SK-N-SH (cell line): ENCODE measurements at regions not wholly inside any gene's neighbourhood (a gene's known extent, or its start where the extent isn't known, plus 50 kb on each side); places are given as distances from the start of the nearest gene placed in this dataset.

ENCODE experiments used
- CTCF ChIA-PET: fragments of 300-600, 350-600 bp; formaldehyde crosslinking; extraction: SDS; loops from one replicate; lab custom pipeline; 2021; lab: Yijun Ruan, JAX
- POLR2A ChIA-PET: fragments of 350-600 bp; sonication (Branson Sonifier 250); formaldehyde crosslinking; extraction: SDS; loops from one replicate; lab custom pipeline; 2020; ENCODE audit warnings: antibody characterized with exemption, inconsistent platforms; lab: Yijun Ruan, JAX
- DNase-seq: peaks from one replicate; pipeline ENCODE4 v3.0.0; 2012
- H2AFZ ChIP-seq: fragments of 200-600 bp; sonication (generic); 2 replicates; pipeline ENCODE4 v1.8.1; 2016; ENCODE audit warnings: antibody characterized with exemption, mild to moderate bottlenecking, low read depth
- H3F3A ChIP-seq: fragments of 200-600 bp; sonication (generic); replicated peaks from 2 replicates; pipeline ENCODE3; 2016; ENCODE audit warnings: antibody characterized with exemption, mild to moderate bottlenecking; ENCODE audit not compliant: insufficient read depth
- H3K27ac ChIP-seq, 2 experiments: fragments of 200-500 bp in 1 of 2; fragments of 200-600 bp in 1 of 2; sonication (Bioruptor generic) in 1 of 2; sonication (generic), shearing (Covaris generic) in 1 of 2; 2 replicates each; pipeline versions ENCODE4 v1.5.1 to v1.6.1; 2014 to 2016; ENCODE audit warnings: low read depth in 2 of 2, inconsistent platforms in 1 of 2, low read length in 1 of 2, mild to moderate bottlenecking in 1 of 2, mixed read lengths in 1 of 2
- H3K27me3 ChIP-seq: fragments of 200-600 bp; sonication (generic), shearing (Covaris generic); 2 replicates; pipeline ENCODE4 v1.6.1; 2016; ENCODE audit warnings: mixed run types; ENCODE audit not compliant: insufficient read depth
- H3K36me3 ChIP-seq, 2 experiments: fragments of 200-500 bp in 1 of 2; fragments of 200-600 bp in 1 of 2; sonication (Bioruptor generic) in 1 of 2; sonication (generic) in 1 of 2; replicated peaks in 1 of 2; 2 replicates each; pipeline versions ENCODE3 to v1.5.1; 2014 to 2016; ENCODE audit warnings: low read length in 1 of 2, mild to moderate bottlenecking in 1 of 2; ENCODE audit not compliant: insufficient read depth in 2 of 2, control insufficient read depth in 1 of 2
- H3K4me1 ChIP-seq, 2 experiments: fragments of 200-500 bp in 1 of 2; fragments of 200-600 bp in 1 of 2; sonication (Bioruptor generic) in 1 of 2; sonication (generic), shearing (Covaris generic) in 1 of 2; 2 replicates each; pipeline versions ENCODE4 v1.5.1 to v1.6.1; 2014 to 2016; ENCODE audit warnings: low read depth in 1 of 2, low read length in 1 of 2, mixed run types in 1 of 2; ENCODE audit not compliant: insufficient read depth in 2 of 2, control insufficient read depth in 1 of 2
- H3K4me2 ChIP-seq: fragments of 200-600 bp; sonication (generic), shearing (Covaris generic); 2 replicates; pipeline ENCODE4 v1.6.1; 2017; ENCODE audit warnings: mixed run types
- H3K4me3 ChIP-seq, 2 experiments: fragments of 200-500 bp in 1 of 2; fragments of 200-600 bp in 1 of 2; sonication (Bioruptor generic) in 1 of 2; sonication (generic), shearing (Covaris generic) in 1 of 2; 2 replicates each; pipeline versions ENCODE4 v1.5.1 to v1.8.1; 2014 to 2016; ENCODE audit warnings: low read depth in 2 of 2, inconsistent platforms in 1 of 2, low read length in 1 of 2, mild to moderate bottlenecking in 1 of 2, mixed read lengths in 1 of 2, moderate library complexity in 1 of 2
- H3K79me2 ChIP-seq: fragments of 200-600 bp; sonication (generic); 2 replicates; pipeline ENCODE4 v1.8.1; 2017; ENCODE audit warnings: mild to moderate bottlenecking; ENCODE audit not compliant: insufficient read depth
- H3K9ac ChIP-seq: fragments of 200-600 bp; sonication (generic); 2 replicates; pipeline ENCODE4 v1.6.1; 2017; ENCODE audit warnings: mixed run types
- H3K9me2 ChIP-seq: fragments of 200-600 bp; sonication (generic); 2 replicates; pipeline ENCODE4 v1.6.1; 2017; ENCODE audit warnings: mixed run types
- H3K9me3 ChIP-seq: fragments of 200-600 bp; sonication (generic); 2 replicates; pipeline ENCODE4 v1.6.1; 2017; ENCODE audit warnings: mixed run types, mild to moderate bottlenecking, moderate library complexity
- H4K20me1 ChIP-seq: fragments of 200-600 bp; sonication (generic); 2 replicates; pipeline ENCODE4 v1.6.1; 2017; ENCODE audit warnings: mild to moderate bottlenecking, mixed run types; ENCODE audit not compliant: insufficient read depth
- ELF1 ChIP-seq: IDR thresholded peaks from 2 replicates; pipeline ENCODE4 v1.4.0; 2012
- EP300 ChIP-seq, 2 experiments: IDR thresholded peaks; 2 replicates each; pipeline versions ENCODE4 v1.4.0 to v1.6.1; 2012; ENCODE audit warnings: borderline replicate concordance in 1 of 2, low read depth in 1 of 2, low read length in 1 of 2
- EZH2phosphoT487 ChIP-seq: fragments of 200-600 bp; sonication (generic); IDR thresholded peaks from 2 replicates; pipeline ENCODE4 v1.6.1; 2017; ENCODE audit warnings: low read depth, mixed run types, mild to moderate bottlenecking, antibody characterized with exemption, moderate library complexity, borderline replicate concordance
- FOXM1 ChIP-seq: IDR thresholded peaks from 2 replicates; pipeline ENCODE4 v1.4.0; 2012; ENCODE audit warnings: low read depth, mild to moderate bottlenecking
- GATA2 ChIP-seq: sonication (generic); formaldehyde crosslinking; IDR thresholded peaks from 2 replicates; pipeline ENCODE4 v1.5.0; 2020; ENCODE audit warnings: mild to moderate bottlenecking, missing genetic modification reagents
- JUND ChIP-seq: IDR thresholded peaks from 2 replicates; pipeline ENCODE4 v1.4.0; 2012
- NFIC ChIP-seq: IDR thresholded peaks from 2 replicates; pipeline ENCODE4 v1.4.0; 2012; ENCODE audit warnings: borderline replicate concordance
- NRF1 ChIP-seq: IDR thresholded peaks from 2 replicates; pipeline ENCODE4 v1.6.1; 2012; ENCODE audit warnings: low read depth, mild to moderate bottlenecking, low read length
- PBX3 ChIP-seq: IDR thresholded peaks from 2 replicates; pipeline ENCODE4; 2012
- POLR2AphosphoS5 ChIP-seq: IDR thresholded peaks from 2 replicates; pipeline ENCODE4 v1.6.1; 2012; ENCODE audit warnings: low read depth, low read length
- RAD21 ChIP-seq: IDR thresholded peaks from 2 replicates; pipeline ENCODE4 v1.6.1; 2012; ENCODE audit warnings: mild to moderate bottlenecking, low read length
- RFX5 ChIP-seq: IDR thresholded peaks from 2 replicates; pipeline ENCODE4 v1.6.1; 2012; ENCODE audit warnings: mild to moderate bottlenecking, improper control_type of control experiment, low read length
- SIN3A ChIP-seq: IDR thresholded peaks from 2 replicates; pipeline ENCODE4 v1.6.1; 2012; ENCODE audit warnings: low read depth, mild to moderate bottlenecking, low read length, moderate library complexity, borderline replicate concordance
- TAF1 ChIP-seq: IDR thresholded peaks from 2 replicates; pipeline ENCODE4 v1.6.1; 2012; ENCODE audit warnings: low read depth, mild to moderate bottlenecking, low read length, moderate library complexity, borderline replicate concordance
- TEAD4 ChIP-seq: IDR thresholded peaks from 2 replicates; pipeline ENCODE4 v1.4.0; 2012; ENCODE audit warnings: mild to moderate bottlenecking, borderline replicate concordance; ENCODE audit not compliant: insufficient read depth
- WGBS: methylation state at CpG from one replicate; pipeline ENCODE4 v1.1.6; 2017; ENCODE audit warnings: low lambda C conversion rate; 5-methylcytosine and 5-hydroxymethylcytosine counted together
- TF ChIP-seq, protein P1 (sequence below): IDR thresholded peaks from 2 replicates; pipeline ENCODE4 v1.6.1; 2012; ENCODE audit warnings: mild to moderate bottlenecking, low read depth, low read length, moderate library complexity

DNA sequence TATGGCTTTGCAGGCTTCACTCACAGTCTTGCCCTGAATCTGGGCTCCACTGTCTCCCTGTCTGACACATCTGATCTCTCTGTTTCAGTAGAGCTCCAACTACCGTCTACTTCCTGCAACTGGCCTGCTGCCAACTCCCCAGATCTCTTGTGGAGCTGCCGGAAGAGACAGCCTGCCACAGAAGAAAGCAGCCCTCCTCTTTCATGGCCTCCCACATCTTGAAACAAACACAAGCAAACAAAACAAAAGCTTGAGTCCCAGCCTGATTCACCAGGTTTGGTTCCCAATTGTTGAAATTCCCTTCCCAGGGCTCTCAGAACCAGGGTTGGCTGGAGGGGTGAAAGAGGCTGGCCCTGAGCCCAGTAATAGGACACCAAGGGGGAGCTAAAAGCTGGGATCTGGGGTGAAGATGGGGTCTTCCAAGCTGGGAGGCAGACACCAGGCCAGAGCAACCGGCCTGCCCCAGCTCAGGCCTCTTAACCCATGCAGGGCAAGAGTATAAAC is 55.3 kb upstream of the CA12 start:
- Histone ChIP-seq H3K9ac (peak overlapping the region; percentile 18; the same call in 1 of the 2 replicates), H3K9me3 (no peaks in the 10 kb centered on the region)

More for the DNA sequence above, 55.3 kb upstream of the CA12 start:
- Histone ChIP-seq H3F3A (peaks cover 5% of the 10 kb centered on the region), H3K27ac (peak overlapping the region; percentile 55 to 76), H4K20me1 (no peaks in the 10 kb centered on the region), H2AFZ (peak overlapping the region; percentile 90), H3K4me2 (peak overlapping the region; percentile 35; the same call in 1 of the 2 replicates), H3K36me3 (no peaks in the 10 kb centered on the region), H3K4me3 (no peak overlapping the region), H3K4me1 (peaks cover 13 to 32% of the 10 kb centered on the region in 2 experiments), H3K79me2 (no peaks in the 10 kb centered on the region), H3K27me3 (no peaks in the 10 kb centered on the region), H3K9me2 (no peaks in the 10 kb centered on the region)
- peak; percentile 71 for DNase-seq
- TF ChIP-seq ELF1, result peak; percentile 66; the same call in 1 of the 2 replicates
- peak; percentile 94 for TF ChIP-seq NFIC
- no peak for TF ChIP-seq RFX5
- TF ChIP-seq JUND, result no peak
- no peak for TF ChIP-seq NRF1
- TF ChIP-seq TAF1, result peak; percentile 64; the same call in 1 of the 2 replicates
- peak; percentile 40; the same call in 1 of the 2 replicates for TF ChIP-seq SIN3A
- 0 out of 4 replicates have a peak, but pooled peaks of 1 of the 2 experiments have one; percentile 20 for TF ChIP-seq EP300 (IDR thresholded peaks at IDR 0.05; ENCODE audit: borderline replicate concordance in 1 of 2, low read depth in 1 of 2, low read length in 1 of 2)
- TF ChIP-seq TEAD4, result no peak
- TF ChIP-seq RAD21, result no peak
- TF ChIP-seq, protein P1, sequence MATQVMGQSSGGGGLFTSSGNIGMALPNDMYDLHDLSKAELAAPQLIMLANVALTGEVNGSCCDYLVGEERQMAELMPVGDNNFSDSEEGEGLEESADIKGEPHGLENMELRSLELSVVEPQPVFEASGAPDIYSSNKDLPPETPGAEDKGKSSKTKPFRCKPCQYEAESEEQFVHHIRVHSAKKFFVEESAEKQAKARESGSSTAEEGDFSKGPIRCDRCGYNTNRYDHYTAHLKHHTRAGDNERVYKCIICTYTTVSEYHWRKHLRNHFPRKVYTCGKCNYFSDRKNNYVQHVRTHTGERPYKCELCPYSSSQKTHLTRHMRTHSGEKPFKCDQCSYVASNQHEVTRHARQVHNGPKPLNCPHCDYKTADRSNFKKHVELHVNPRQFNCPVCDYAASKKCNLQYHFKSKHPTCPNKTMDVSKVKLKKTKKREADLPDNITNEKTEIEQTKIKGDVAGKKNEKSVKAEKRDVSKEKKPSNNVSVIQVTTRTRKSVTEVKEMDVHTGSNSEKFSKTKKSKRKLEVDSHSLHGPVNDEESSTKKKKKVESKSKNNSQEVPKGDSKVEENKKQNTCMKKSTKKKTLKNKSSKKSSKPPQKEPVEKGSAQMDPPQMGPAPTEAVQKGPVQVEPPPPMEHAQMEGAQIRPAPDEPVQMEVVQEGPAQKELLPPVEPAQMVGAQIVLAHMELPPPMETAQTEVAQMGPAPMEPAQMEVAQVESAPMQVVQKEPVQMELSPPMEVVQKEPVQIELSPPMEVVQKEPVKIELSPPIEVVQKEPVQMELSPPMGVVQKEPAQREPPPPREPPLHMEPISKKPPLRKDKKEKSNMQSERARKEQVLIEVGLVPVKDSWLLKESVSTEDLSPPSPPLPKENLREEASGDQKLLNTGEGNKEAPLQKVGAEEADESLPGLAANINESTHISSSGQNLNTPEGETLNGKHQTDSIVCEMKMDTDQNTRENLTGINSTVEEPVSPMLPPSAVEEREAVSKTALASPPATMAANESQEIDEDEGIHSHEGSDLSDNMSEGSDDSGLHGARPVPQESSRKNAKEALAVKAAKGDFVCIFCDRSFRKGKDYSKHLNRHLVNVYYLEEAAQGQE, result no peak
- peak; percentile 45; the same call in 1 of the 2 replicates for TF ChIP-seq POLR2AphosphoS5
- TF ChIP-seq EZH2phosphoT487, result no peak
- TF ChIP-seq GATA2, result no peak
- TF ChIP-seq PBX3, result no peak
- TF ChIP-seq FOXM1, result no peak
- WGBS, result 8% methylated on average over 3 of the region's 3 CpGs
- CTCF ChIA-PET, result interaction anchor here (0.7 to 1.7 kb wide), 8 partner anchors 10 to 148 kb away, joined by 3 to 5 read pairs (median 4); no protein-coding TSS in a partner anchor
- POLR2A ChIA-PET, result interaction anchor here (0.6 to 1.2 kb wide), 3 partner anchors 8 to 17 kb away, joined by 3 read pairs; no protein-coding TSS in a partner anchor
